HG03045 (cell line): ENCODE measurements at regions not wholly inside any gene's neighbourhood (a gene's known extent, or its start where the extent isn't known, plus 50 kb on each side); places are given as distances from the start of the nearest gene placed in this dataset.

Source experiments
- ATAC-seq: cut with Tn5 transposase; IDR thresholded peaks from one replicate; pipeline ENCODE4 v1.9.1; 2021; ENCODE audit warnings: mild to moderate bottlenecking, moderate library complexity; ENCODE audit not compliant: unreplicated experiment

- ATAC-seq, result no peak
Measured at GRCh38 chr7:31455844-31456243, 58.0 kb upstream of the ITPRID1 start.

DNA sequence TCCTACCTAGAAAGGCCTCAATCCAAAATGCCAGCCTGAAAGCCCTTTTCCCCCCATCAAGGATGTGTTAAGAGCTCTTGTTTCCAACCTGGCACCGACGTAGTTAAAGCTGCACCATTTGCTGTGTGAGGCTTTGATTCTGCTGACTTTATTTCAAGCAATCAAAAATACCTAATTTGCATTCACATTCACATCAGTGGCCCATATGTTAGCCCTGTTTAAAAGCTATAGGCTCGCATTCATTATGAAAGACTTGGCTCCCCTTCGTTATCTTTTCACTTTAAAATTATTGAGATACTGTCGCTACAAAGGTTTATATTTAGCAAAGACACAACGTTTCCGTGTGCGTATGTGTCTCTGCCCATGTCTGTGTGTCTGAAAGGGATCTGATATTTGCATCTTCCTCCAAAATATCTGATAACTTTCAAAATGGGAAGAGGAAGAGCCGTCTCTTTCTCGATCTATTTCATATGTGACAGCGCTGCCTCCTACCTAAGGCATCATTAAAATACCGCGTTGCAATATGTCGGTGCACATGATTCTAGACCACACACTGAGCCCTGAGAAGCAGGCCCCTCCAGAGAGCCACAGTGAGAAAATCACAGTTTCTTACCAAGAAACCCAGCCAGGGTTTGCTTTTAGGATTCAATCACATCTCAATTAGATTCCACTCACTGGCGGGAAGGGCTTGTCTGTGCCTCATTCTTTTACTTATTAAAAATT lies 57.1 kb upstream of the ITPRID1 start:
- ATAC-seq, result no peak

- no peak for ATAC-seq
Measured at GRCh38 chr7:31457551-31457950, 56.3 kb upstream of the ITPRID1 start.

- ATAC-seq, result no peak
Measured at GRCh38 chr7:31458203-31458602, 55.7 kb upstream of the ITPRID1 start.

GRCh38 chr7:31462636-31463035 lies 51.3 kb upstream of the ITPRID1 start:
- ATAC-seq, result no peak
